H9 (cell line): ENCODE measurements at regions not wholly inside any gene's neighbourhood (a gene's known extent, or its start where the extent isn't known, plus 50 kb on each side); places are given as distances from the start of the nearest gene placed in this dataset.

Experiments used
- DNase-seq: peaks from one replicate; pipeline ENCODE4 v3.0.0-alpha.2; 2017
- H2AFZ ChIP-seq: one replicate; pipeline ENCODE4 v1.6.1; 2013; ENCODE audit warnings: mild to moderate bottlenecking, low read length, control low read depth, moderate library complexity
- H2AK5ac ChIP-seq: 2 replicates; pipeline ENCODE4 v1.6.1; 2013; ENCODE audit warnings: low read length, control low read depth, mixed read lengths; ENCODE audit not compliant: insufficient read length
- H2BK120ac ChIP-seq: one replicate; pipeline ENCODE4 v1.6.1; 2013; ENCODE audit warnings: low read depth, mild to moderate bottlenecking, low read length, control low read depth, inconsistent platforms; ENCODE audit not compliant: poor library complexity, severe bottlenecking
- H2BK12ac ChIP-seq: 2 replicates; pipeline ENCODE4 v1.6.1; 2013; ENCODE audit warnings: low read length, control low read depth, mixed read lengths, low read depth; ENCODE audit not compliant: insufficient read length
- H2BK15ac ChIP-seq: 2 replicates; pipeline ENCODE4 v1.6.1; 2013; ENCODE audit warnings: low read depth, low read length, control low read depth
- H2BK20ac ChIP-seq: one replicate; pipeline ENCODE4 v1.6.1; 2013; ENCODE audit warnings: low read depth, mild to moderate bottlenecking, low read length, control low read depth, inconsistent platforms; ENCODE audit not compliant: poor library complexity, severe bottlenecking
- H2BK5ac ChIP-seq: 2 replicates; pipeline ENCODE4 v1.6.1; 2013; ENCODE audit warnings: low read length, control low read depth, mixed read lengths; ENCODE audit not compliant: insufficient read length
- H3K14ac ChIP-seq: 2 replicates; pipeline ENCODE4 v1.6.1; 2013; ENCODE audit warnings: low read length, control low read depth; ENCODE audit not compliant: insufficient read depth
- H3K18ac ChIP-seq: 2 replicates; pipeline ENCODE4 v1.6.1; 2013; ENCODE audit warnings: low read depth, mild to moderate bottlenecking, mixed read lengths, low read length, control low read depth; ENCODE audit not compliant: insufficient read length
- H3K23ac ChIP-seq: 2 replicates; pipeline ENCODE4 v1.6.1; 2013; ENCODE audit warnings: low read length, control low read depth, mixed read lengths, low read depth; ENCODE audit not compliant: insufficient read length
- H3K23me2 ChIP-seq: 2 replicates; pipeline ENCODE4 v1.6.1; 2013; ENCODE audit warnings: low read depth, mild to moderate bottlenecking, mixed read lengths, low read length, control low read depth; ENCODE audit not compliant: insufficient read length, poor library complexity, severe bottlenecking
- H3K27ac ChIP-seq: 2 replicates; pipeline ENCODE4 v1.5.1; 2013; ENCODE audit warnings: low read length, control low read depth, mixed read lengths, low read depth; ENCODE audit not compliant: insufficient read length
- H3K27me3 ChIP-seq: 2 replicates; pipeline ENCODE4 v1.6.1; 2013; ENCODE audit warnings: low read length, control low read depth, inconsistent platforms; ENCODE audit not compliant: insufficient read depth
- H3K4ac ChIP-seq: 2 replicates; pipeline ENCODE4 v1.6.1; 2013; ENCODE audit warnings: low read depth, mild to moderate bottlenecking, control low read depth, inconsistent platforms, low read length, moderate library complexity
- H3K4me1 ChIP-seq: 2 replicates; pipeline ENCODE4 v1.6.1; 2013; ENCODE audit warnings: low read length, control low read depth, inconsistent platforms; ENCODE audit not compliant: insufficient read depth
- H3K4me2 ChIP-seq: 2 replicates; pipeline ENCODE4 v1.6.1; 2013; ENCODE audit warnings: low read length, control low read depth, mixed read lengths; ENCODE audit not compliant: insufficient read length, insufficient read depth
- H3K56ac ChIP-seq: 2 replicates; pipeline ENCODE4 v1.6.1; 2013; ENCODE audit warnings: low read depth, mild to moderate bottlenecking, mixed read lengths, low read length, control low read depth; ENCODE audit not compliant: insufficient read length
- H3K79me1 ChIP-seq: 2 replicates; pipeline ENCODE4 v1.6.1; 2013; ENCODE audit warnings: low read depth, mild to moderate bottlenecking, moderate library complexity, low read length, control low read depth, inconsistent platforms; ENCODE audit not compliant: insufficient read depth, poor library complexity, severe bottlenecking
- H3K79me2 ChIP-seq: 2 replicates; pipeline ENCODE4 v1.6.1; 2013; ENCODE audit warnings: low read length, control low read depth, inconsistent platforms; ENCODE audit not compliant: insufficient read depth
- H3K9ac ChIP-seq: 2 replicates; pipeline ENCODE4 v1.6.1; 2013; ENCODE audit warnings: low read length, control low read depth, mixed read lengths; ENCODE audit not compliant: insufficient read length; ENCODE audit errors: extremely low read depth
- H3K9me3 ChIP-seq: one replicate; pipeline ENCODE4 v1.6.1; 2013; ENCODE audit warnings: low read depth, low read length, inconsistent platforms; ENCODE audit not compliant: control insufficient read depth
- H3T11ph ChIP-seq: one replicate; pipeline ENCODE4 v1.6.1; 2013; ENCODE audit warnings: mild to moderate bottlenecking, low read length, control low read depth, inconsistent platforms
- H4K20me1 ChIP-seq: one replicate; pipeline ENCODE4 v1.6.1; 2013; ENCODE audit not compliant: control insufficient read depth, insufficient read length, insufficient read depth
- H4K5ac ChIP-seq: 2 replicates; pipeline ENCODE4 v1.6.1; 2013; ENCODE audit warnings: low read depth, mild to moderate bottlenecking, mixed read lengths, low read length, control low read depth; ENCODE audit not compliant: insufficient read length
- H4K8ac ChIP-seq: replicated peaks from 2 replicates; pipeline ENCODE4 v1.6.1; 2013; ENCODE audit warnings: low read length, control low read depth, mixed read lengths, low read depth; ENCODE audit not compliant: insufficient read length
- H4K91ac ChIP-seq: 2 replicates; pipeline ENCODE4 v1.6.1; 2013; ENCODE audit warnings: low read depth, mild to moderate bottlenecking, moderate library complexity, mixed read lengths, low read length, control low read depth; ENCODE audit not compliant: insufficient read length
- H3K27ac Mint-ChIP-seq, 3 experiments: 2 replicates in 2 of 3; 3 replicates in 1 of 3; pipeline ENCODE4 v1.8.0; 2020 to 2021; ENCODE audit warnings: mixed read lengths in 3 of 3, mild to moderate bottlenecking in 1 of 3, moderate library complexity in 1 of 3
- H3K27me3 Mint-ChIP-seq: 2 replicates; pipeline ENCODE4 v1.8.0; 2021; ENCODE audit warnings: low read depth, mild to moderate bottlenecking, moderate library complexity, mixed read lengths
- H3K36me3 Mint-ChIP-seq, 3 experiments: 2 replicates in 2 of 3; 3 replicates in 1 of 3; pipeline ENCODE4 v1.8.0; 2020 to 2021; ENCODE audit warnings: low read depth in 3 of 3, mixed read lengths in 3 of 3; ENCODE audit not compliant: insufficient read depth in 1 of 3
- H3K4me1 Mint-ChIP-seq, 2 experiments: 2 replicates each; pipeline ENCODE4 v1.8.0; 2020; ENCODE audit warnings: mixed read lengths in 2 of 2
- H3K4me3 Mint-ChIP-seq, 2 experiments: 2 replicates in 1 of 2; 3 replicates in 1 of 2; pipeline ENCODE4 v1.8.0; 2020 to 2021; ENCODE audit warnings: mild to moderate bottlenecking in 2 of 2, mixed read lengths in 2 of 2, moderate library complexity in 1 of 2
- H3K9me3 Mint-ChIP-seq, 2 experiments: 2 replicates in 1 of 2; 3 replicates in 1 of 2; pipeline ENCODE4 v1.8.0; 2020; ENCODE audit warnings: mild to moderate bottlenecking in 2 of 2, mixed read lengths in 2 of 2, moderate library complexity in 1 of 2
- CTCF ChIP-seq: fragments of 200-600 bp; sonication (generic); conservative IDR thresholded peaks from 3 replicates; pipeline ENCODE4 v1.8.0; 2021; ENCODE audit warnings: antibody characterized with exemption, mild to moderate bottlenecking
- WGBS: extraction: QIAGEN DNeasy Blood & Tissue Kit; methylation state at CpG from one replicate; pipeline ENCODE4 v1.1.7; 2013; ENCODE audit warnings: missing lambda C conversion rate, low lambda C conversion rate, mixed read lengths; ENCODE audit not compliant: insufficient read length; ENCODE audit errors: extremely low coverage; 5-methylcytosine and 5-hydroxymethylcytosine counted together

- Histone ChIP-seq H3K27ac (no peak overlapping the region), H3K27me3 (no peaks in the 10 kb centered on the region), H2BK5ac (no peak overlapping the region), H2BK12ac (no peak overlapping the region), H2BK120ac (no peak overlapping the region), H2AFZ (no peak overlapping the region), H2BK15ac (no peak overlapping the region), H3K4ac (no peak overlapping the region), H3K79me2 (no peaks in the 10 kb centered on the region), H3K14ac (no peak overlapping the region), H3K79me1 (no peaks in the 10 kb centered on the region), H4K5ac (no peak overlapping the region), H3K4me1 (no peaks in the 10 kb centered on the region), H2AK5ac (no peak overlapping the region), H4K8ac (no peak overlapping the region), H3K23ac (no peak overlapping the region), H3K56ac (no peak overlapping the region), H3K4me2 (no peak overlapping the region), H4K91ac (no peak overlapping the region), H4K20me1 (no peaks in the 10 kb centered on the region), H2BK20ac (no peak overlapping the region), H3K9me3 (no peaks in the 10 kb centered on the region), H3K23me2 (no peaks in the 10 kb centered on the region), H3K18ac (no peak overlapping the region), H3T11ph (no peak overlapping the region), H3K9ac (no peak overlapping the region)
- Mint-ChIP-seq H3K36me3 (no peaks in the 10 kb centered on the region; a peak in 1 of 7 replicates), H3K4me1 (peaks cover 5 to 7% of the 10 kb centered on the region in 2 experiments; a peak in 2 of 4 replicates), H3K27ac (peak overlapping the region in 1 of 3 experiments; percentile 28; a peak in 1 of 7 replicates), H3K4me3 (no peak overlapping the region), H3K9me3 (no peaks in the 10 kb centered on the region), H3K27me3 (no peaks in the 10 kb centered on the region)
- DNase-seq = no peak
- peak; percentile 56 for TF ChIP-seq CTCF
- WGBS = no CpG with 5 or more reads among the region's 2 CpGs
These were observed 190.3 kb downstream of the KIF2B start for GRCh38 chr17:54013072-54013471.
